ENCODE measurements at regions not wholly inside any gene's neighbourhood (a gene's known extent, or its start where the extent isn't known, plus 50 kb on each side); places are given as distances from the start of the nearest gene placed in this dataset.

GRCh38 chr22:22388090-22388489 lies 120.5 kb downstream of the ZNF280B start:
- TF ChIP-seq CHD2 (IDR thresholded peaks at IDR 0.05; ENCODE audit: low read depth, low read length) = no peak
- TF ChIP-seq CTCF (CRISPR knock-in tag; IDR thresholded peaks at IDR 0.05) = no peak
- TF ChIP-seq KLF16 (CRISPR knock-in tag; IDR thresholded peaks at IDR 0.05) = no peak
- no peak for TF ChIP-seq TOE1 (CRISPR knock-in tag; IDR thresholded peaks at IDR 0.05)
- TF ChIP-seq ZUFSP (CRISPR knock-in tag; IDR thresholded peaks at IDR 0.05; ENCODE audit: borderline replicate concordance) = no peak
- no peak for TF ChIP-seq TRAFD1 (CRISPR knock-in tag; IDR thresholded peaks at IDR 0.05; ENCODE audit: borderline replicate concordance)
- TF ChIP-seq HCFC1 (IDR thresholded peaks at IDR 0.05; ENCODE audit: low read depth, low read length) = no peak
- TF ChIP-seq RBM39 (IDR thresholded peaks at IDR 0.05; ENCODE audit: low read depth, low read length, poor library complexity, severe bottlenecking) = no peak
- TF ChIP-seq ATF6 (CRISPR knock-in tag; conservative IDR thresholded peaks at IDR 0.05) = no peak
- no peak for TF ChIP-seq ZNF280D (CRISPR knock-in tag; IDR thresholded peaks at IDR 0.05)
- no peak for TF ChIP-seq CENPX (CRISPR knock-in tag; IDR thresholded peaks at IDR 0.05)
- no peak for TF ChIP-seq ZMYM3 (CRISPR knock-in tag; IDR thresholded peaks at IDR 0.05)
- TF ChIP-seq TCF7 (IDR thresholded peaks at IDR 0.05; ENCODE audit: low read depth) = no peak
- no peak for TF ChIP-seq HDAC2 (CRISPR knock-in tag; IDR thresholded peaks at IDR 0.05)

Data from HepG2 (cell line).